GM23338 (cell line): ENCODE measurements at regions not wholly inside any gene's neighbourhood (a gene's known extent, or its start where the extent isn't known, plus 50 kb on each side); places are given as distances from the start of the nearest gene placed in this dataset.

Experiments
- ATAC-seq: fragments of 200-7000 bp; cut with Tn5 transposase; 3 replicates; pipeline ENCODE4 v1.9.1; 2020
- DNase-seq: peaks from one replicate; pipeline ENCODE4 v3.0.0-alpha.2; 2015; ENCODE audit warnings: low spot score
- H2AFZ ChIP-seq: fragments of 200-600 bp; sonication (generic); 2 replicates; pipeline ENCODE4 v1.8.0; 2016; ENCODE audit warnings: antibody characterized with exemption, mild to moderate bottlenecking, moderate library complexity
- H3F3A ChIP-seq: fragments of 200-600 bp; sonication (generic); replicated peaks from 2 replicates; pipeline ENCODE4 v1.8.0; 2017; ENCODE audit warnings: antibody characterized with exemption, mixed run types, low read depth
- H3K27ac ChIP-seq: fragments of 200-600 bp; sonication (generic); 2 replicates; pipeline ENCODE4 v1.6.1; 2016; ENCODE audit warnings: low read depth
- H3K27me3 ChIP-seq: fragments of 200-600 bp; sonication (generic); 2 replicates; pipeline ENCODE4 v1.8.0; 2016; ENCODE audit warnings: mild to moderate bottlenecking, mixed run types, moderate library complexity; ENCODE audit not compliant: insufficient read depth
- H3K36me3 ChIP-seq: fragments of 200-600 bp; sonication (generic); 2 replicates; pipeline ENCODE4 v1.8.0; 2016; ENCODE audit warnings: mild to moderate bottlenecking; ENCODE audit not compliant: insufficient read depth
- H3K4me1 ChIP-seq: fragments of 200-600 bp; sonication (generic); 2 replicates; pipeline ENCODE4 v1.8.0; 2016; ENCODE audit warnings: mild to moderate bottlenecking, moderate library complexity; ENCODE audit not compliant: insufficient read depth
- H3K4me2 ChIP-seq: fragments of 200-600 bp; sonication (generic); 2 replicates; pipeline ENCODE4 v1.7.1; 2017; ENCODE audit warnings: mixed run types
- H3K4me3 ChIP-seq: fragments of 200-600 bp; sonication (generic); 2 replicates; pipeline ENCODE4 v1.6.1; 2016; ENCODE audit warnings: mixed run types
- H3K79me2 ChIP-seq: fragments of 200-600 bp; sonication (generic); replicated peaks from 2 replicates; pipeline ENCODE4 v1.8.0; 2017; ENCODE audit warnings: mild to moderate bottlenecking; ENCODE audit not compliant: insufficient read depth
- H3K9me2 ChIP-seq: fragments of 200-600 bp; sonication (generic); 2 replicates; pipeline ENCODE4 v1.8.0; 2017; ENCODE audit not compliant: insufficient read depth
- H4K20me1 ChIP-seq: fragments of 200-600 bp; sonication (generic); replicated peaks from 2 replicates; pipeline ENCODE4 v1.8.0; 2017; ENCODE audit warnings: mild to moderate bottlenecking; ENCODE audit not compliant: insufficient read depth
- H3K27ac Mint-ChIP-seq: 2 replicates; pipeline ENCODE4 v1.8.0; 2020; ENCODE audit warnings: inconsistent platforms, mild to moderate bottlenecking, moderate library complexity, mixed read lengths
- H3K27me3 Mint-ChIP-seq: 3 replicates; pipeline ENCODE4 v1.8.0; 2022; ENCODE audit warnings: low read depth, mild to moderate bottlenecking, moderate library complexity, mixed read lengths, inconsistent platforms; ENCODE audit not compliant: insufficient read depth, poor library complexity
- H3K36me3 Mint-ChIP-seq: 3 replicates; pipeline ENCODE4 v1.8.0; 2021; ENCODE audit warnings: low read depth, mild to moderate bottlenecking, inconsistent platforms, moderate library complexity, mixed read lengths
- H3K4me1 Mint-ChIP-seq: 3 replicates; pipeline ENCODE4 v1.8.0; 2020; ENCODE audit warnings: mild to moderate bottlenecking, inconsistent platforms, mixed read lengths
- H3K4me3 Mint-ChIP-seq: 3 replicates; pipeline ENCODE4 v1.8.0; 2021; ENCODE audit warnings: moderate library complexity, mild to moderate bottlenecking, inconsistent platforms, mixed read lengths
- H3K9me3 Mint-ChIP-seq: 3 replicates; pipeline ENCODE4 v1.8.0; 2020; ENCODE audit warnings: moderate library complexity, mild to moderate bottlenecking, inconsistent platforms, mixed read lengths
- CREB1 ChIP-seq: fragments of 250-450 bp; sonication (Bioruptor Pico); IDR thresholded peaks from 2 replicates; pipeline ENCODE4 v1.5.0; 2020; ENCODE audit warnings: low read depth, mild to moderate bottlenecking, moderate library complexity
- EZH2 ChIP-seq: fragments of 200-600 bp; sonication (generic); IDR thresholded peaks from one replicate; pipeline ENCODE4 v1.8.0; 2017; ENCODE audit warnings: antibody characterized with exemption, mild to moderate bottlenecking, low read depth; ENCODE audit not compliant: unreplicated experiment
- POLR2AphosphoS5 ChIP-seq: IDR thresholded peaks from 2 replicates; pipeline ENCODE4 v1.6.1; 2016; ENCODE audit warnings: antibody characterized with exemption, low read depth
- ZNF114 ChIP-seq: fragments of 250-450 bp; sonication (Bioruptor Pico); IDR thresholded peaks from 2 replicates; pipeline ENCODE4 v1.5.0; 2020; ENCODE audit warnings: mild to moderate bottlenecking, moderate library complexity
- ZNF462 ChIP-seq: fragments of 250-450 bp; sonication (Bioruptor Pico); IDR thresholded peaks from 2 replicates; pipeline ENCODE4 v1.5.0; 2020; ENCODE audit warnings: mild to moderate bottlenecking, moderate library complexity

- Histone ChIP-seq H2AFZ (no peak overlapping the region), H3K27me3 (no peaks in the 10 kb centered on the region), H3K4me2 (no peak overlapping the region), H3K36me3 (no peaks in the 10 kb centered on the region), H3K79me2 (no peaks in the 10 kb centered on the region), H3F3A (no peaks in the 10 kb centered on the region), H4K20me1 (no peaks in the 10 kb centered on the region), H3K27ac (no peak overlapping the region), H3K9me2 (0 out of 2 replicates have a peak, but pooled peaks cover 3% of the 10 kb centered on the region), H3K4me3 (no peak overlapping the region), H3K4me1 (no peaks in the 10 kb centered on the region)
- no peak overlapping the region for H3K4me3 Mint-ChIP-seq
- H3K4me1 Mint-ChIP-seq: no peaks in the 10 kb centered on the region
- H3K27ac Mint-ChIP-seq: no peak overlapping the region
- 0 out of 3 replicates have a peak, but pooled peaks cover under 1% of the 10 kb centered on the region for H3K9me3 Mint-ChIP-seq
- no peak for ATAC-seq
- H3K27me3 Mint-ChIP-seq: no peaks in the 10 kb centered on the region
- H3K36me3 Mint-ChIP-seq: no peaks in the 10 kb centered on the region
- no peak for TF ChIP-seq ZNF114 (CRISPR knock-in tag)
- no peak for TF ChIP-seq POLR2AphosphoS5
- DNase-seq: no peak
These were observed 1624.9 kb downstream of the GRIK2 start for GRCh38 chr6:103018426-103018825.

DNA sequence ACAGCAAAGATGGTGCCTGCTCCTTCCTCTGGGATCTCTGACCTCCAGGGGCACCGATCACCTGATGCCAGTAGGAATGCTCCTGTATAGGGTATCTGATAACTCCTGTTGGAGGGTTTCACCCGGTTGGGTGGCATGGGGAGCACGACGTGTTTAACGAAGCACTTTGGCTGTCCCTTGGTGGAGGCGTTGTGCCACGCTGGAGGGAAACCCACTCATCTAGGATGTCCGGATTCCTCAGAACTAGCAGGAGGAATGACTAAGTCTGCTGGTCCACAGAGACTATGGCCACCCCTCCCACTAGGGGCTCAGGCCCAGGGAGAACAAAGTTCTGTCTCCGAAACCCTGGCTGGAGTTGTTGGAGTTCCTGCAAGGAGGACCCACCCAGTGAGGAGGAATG is 1624.4 kb downstream of the GRIK2 start:
- Histone ChIP-seq H4K20me1 (no peaks in the 10 kb centered on the region), H3K27ac (no peak overlapping the region), H3K4me1 (no peaks in the 10 kb centered on the region), H2AFZ (no peak overlapping the region), H3K4me3 (no peak overlapping the region), H3K4me2 (no peak overlapping the region), H3F3A (no peaks in the 10 kb centered on the region), H3K9me2 (0 out of 2 replicates have a peak, but pooled peaks cover 3% of the 10 kb centered on the region), H3K27me3 (no peaks in the 10 kb centered on the region), H3K79me2 (no peaks in the 10 kb centered on the region), H3K36me3 (no peaks in the 10 kb centered on the region)
- DNase-seq: no peak
- Mint-ChIP-seq H3K36me3 (no peaks in the 10 kb centered on the region), H3K27me3 (no peaks in the 10 kb centered on the region), H3K4me3 (no peak overlapping the region), H3K4me1 (no peaks in the 10 kb centered on the region), H3K9me3 (0 out of 3 replicates have a peak, but pooled peaks cover 2% of the 10 kb centered on the region), H3K27ac (no peak overlapping the region)
- TF ChIP-seq ZNF462 (CRISPR knock-in tag): no peak
- TF ChIP-seq EZH2: no peak
- TF ChIP-seq CREB1 (CRISPR knock-in tag): no peak
- ATAC-seq: no peak
